Ovary (tissue), 7 donors: ENCODE measurements at regions not wholly inside any gene's neighbourhood (a gene's known extent, or its start where the extent isn't known, plus 50 kb on each side); places are given as distances from the start of the nearest gene placed in this dataset.

ENCODE experiments used
- DNase-seq, 5 donors: peaks; one replicate each; pipeline ENCODE4 v3.0.0-alpha.2; 2019 to 2020
- H3K27ac ChIP-seq, 2 donors: fragments of 200-600 bp; one replicate each; pipeline versions ENCODE4 v1.5.1 to v1.8.0; 2019 to 2022
- H3K27me3 ChIP-seq: fragments of 200-600 bp; one replicate; pipeline ENCODE4 v1.8.0; 2022
- H3K36me3 ChIP-seq: fragments of 200-600 bp; sonication (generic); one replicate; pipeline ENCODE4 v1.5.1; 2019
- H3K4me1 ChIP-seq: one replicate; pipeline ENCODE4 v1.8.1; 2013; ENCODE audit warnings: mild to moderate bottlenecking, moderate library complexity; ENCODE audit not compliant: insufficient read depth
- H3K4me3 ChIP-seq: fragments of 200-600 bp; sonication (generic); one replicate; pipeline ENCODE4 v1.5.1; 2017
- H3K9me3 ChIP-seq, 2 donors: fragments of 200-600 bp in 1 of 2; sonication (generic) in 1 of 2; one replicate each; pipeline versions ENCODE4 v1.5.1 to v1.8.1; 2013 to 2019; ENCODE audit warnings: mild to moderate bottlenecking in 1 of 2, moderate library complexity in 1 of 2
- EP300 ChIP-seq: sonication (generic); formaldehyde crosslinking; IDR thresholded peaks from one replicate; pipeline ENCODE4 v1.6.1; 2017; ENCODE audit warnings: antibody characterized with exemption
- POLR2A ChIP-seq: fragments of 450-650 bp; IDR thresholded peaks from one replicate; pipeline ENCODE4 v1.6.1; 2017; ENCODE audit warnings: antibody characterized with exemption, mild to moderate bottlenecking, moderate library complexity
- WGBS, 3 donors: extraction: QIAGEN DNeasy Blood & Tissue Kit in 1 of 3; methylation state at CpG; one replicate each; pipeline versions ENCODE4 v1.1.5 to v1.1.7; 2013 to 2017; 5-methylcytosine and 5-hydroxymethylcytosine counted together
- intact Hi-C, 4 donors: fragments of 100-400 bp; cut with DNase I; formaldehyde crosslinking; loops; one replicate each; pipeline versions ENCODE4 v1.11.0 to v1.15.1; 2022 to 2023
- TF ChIP-seq, protein P1 (sequence below), 3 donors: fragments of 450-650 bp in 2 of 3; fragments of 200-600 bp in 1 of 3; IDR thresholded peaks; one replicate each; pipeline versions ENCODE4 v1.5.1 to v1.8.0; 2016 to 2022; ENCODE audit warnings: antibody characterized with exemption in 3 of 3, mild to moderate bottlenecking in 1 of 3
- donor health status: DM: no; HTN: no; CAD: no; lungs with moderate emphysema.
- donor health status: DM: no; HTN: no; CAD: no.
- donor health status: Bipolar disorder and iron deficiency.
- donor health status: DM: no; HTN: no; CAD: no.
- donor health status: DM: yes; HTN: yes; CAD: no.

GRCh38 chr3:25335356-25335755 lies 92.7 kb upstream of the RARB start:
- no peaks in the 10 kb centered on the region for H3K4me1 ChIP-seq
- H3K27ac ChIP-seq: no peak overlapping the region
- no peak for DNase-seq
- H3K9me3 ChIP-seq: no peaks in the 10 kb centered on the region
- 68 to 84% (median 74%) methylated on average over 1 of the region's 1 CpG for WGBS, 3 donors
- no peak overlapping the region for H3K4me3 ChIP-seq
- intact Hi-C loops: no loop called here
- H3K36me3 ChIP-seq: no peaks in the 10 kb centered on the region
- H3K27me3 ChIP-seq: no peaks in the 10 kb centered on the region
- TF ChIP-seq EP300: no peak
- TF ChIP-seq POLR2A: no peak
- TF ChIP-seq, protein P1, sequence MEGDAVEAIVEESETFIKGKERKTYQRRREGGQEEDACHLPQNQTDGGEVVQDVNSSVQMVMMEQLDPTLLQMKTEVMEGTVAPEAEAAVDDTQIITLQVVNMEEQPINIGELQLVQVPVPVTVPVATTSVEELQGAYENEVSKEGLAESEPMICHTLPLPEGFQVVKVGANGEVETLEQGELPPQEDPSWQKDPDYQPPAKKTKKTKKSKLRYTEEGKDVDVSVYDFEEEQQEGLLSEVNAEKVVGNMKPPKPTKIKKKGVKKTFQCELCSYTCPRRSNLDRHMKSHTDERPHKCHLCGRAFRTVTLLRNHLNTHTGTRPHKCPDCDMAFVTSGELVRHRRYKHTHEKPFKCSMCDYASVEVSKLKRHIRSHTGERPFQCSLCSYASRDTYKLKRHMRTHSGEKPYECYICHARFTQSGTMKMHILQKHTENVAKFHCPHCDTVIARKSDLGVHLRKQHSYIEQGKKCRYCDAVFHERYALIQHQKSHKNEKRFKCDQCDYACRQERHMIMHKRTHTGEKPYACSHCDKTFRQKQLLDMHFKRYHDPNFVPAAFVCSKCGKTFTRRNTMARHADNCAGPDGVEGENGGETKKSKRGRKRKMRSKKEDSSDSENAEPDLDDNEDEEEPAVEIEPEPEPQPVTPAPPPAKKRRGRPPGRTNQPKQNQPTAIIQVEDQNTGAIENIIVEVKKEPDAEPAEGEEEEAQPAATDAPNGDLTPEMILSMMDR (IDR thresholded peaks at IDR 0.05): no peak

DNA sequence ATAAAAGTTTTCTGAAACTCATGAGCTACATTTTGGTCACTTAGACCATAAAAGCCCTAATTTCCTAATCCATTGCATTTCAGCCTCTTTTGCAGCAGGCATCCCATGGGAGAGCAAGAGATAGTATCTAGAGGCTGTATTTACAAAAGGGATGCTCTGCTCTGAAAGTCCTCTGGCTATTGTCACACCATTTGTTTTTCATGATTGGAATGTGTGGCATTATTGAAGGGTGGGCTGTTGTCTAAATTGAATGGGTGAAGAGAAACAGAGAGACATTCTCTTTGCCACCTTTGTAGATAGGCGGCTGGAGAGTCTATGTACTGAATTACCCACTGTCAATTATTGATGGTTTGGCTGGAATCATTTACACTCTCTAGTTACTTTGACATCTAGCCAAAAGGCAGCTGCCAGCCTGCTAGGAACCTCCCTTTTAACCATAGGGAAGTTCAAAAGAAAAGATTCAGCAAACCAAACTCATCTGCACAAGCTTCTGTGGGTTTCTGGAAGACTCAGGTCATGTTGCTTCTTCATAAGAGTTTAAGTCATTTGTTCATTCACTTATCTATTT lies 89.8 kb upstream of the RARB start:
- no peak overlapping the region for H3K27ac ChIP-seq

GRCh38 chr3:25339225-25339624 lies 88.8 kb upstream of the RARB start:
- TF ChIP-seq, protein P1 (IDR thresholded peaks at IDR 0.05): no peak
- no peak for TF ChIP-seq POLR2A
- no peak for TF ChIP-seq EP300
- intact Hi-C loops: no loop called here
- Histone ChIP-seq H3K4me1 (no peaks in the 10 kb centered on the region), H3K4me3 (no peak overlapping the region), H3K9me3 (no peaks in the 10 kb centered on the region), H3K27ac (no peak overlapping the region), H3K27me3 (no peaks in the 10 kb centered on the region), H3K36me3 (no peaks in the 10 kb centered on the region)
- no peak for DNase-seq
- WGBS, 3 donors: 66 to 71% (median 69%) methylated on average over 9 of the region's 9 CpGs

More for the DNA sequence above, 89.8 kb upstream of the RARB start:
- Histone ChIP-seq H3K27me3 (no peaks in the 10 kb centered on the region), H3K36me3 (no peaks in the 10 kb centered on the region), H3K4me1 (no peaks in the 10 kb centered on the region), H3K9me3 (no peaks in the 10 kb centered on the region), H3K4me3 (no peak overlapping the region)
- no peak for DNase-seq
- 79 to 87% (median 83%) methylated on average over 1 of the region's 1 CpG for WGBS, 3 donors
- TF ChIP-seq EP300: no peak
- intact Hi-C loops: no loop called here

GRCh38 chr3:25344670-25345069 lies 83.4 kb upstream of the RARB start:
- intact Hi-C loops: no loop called here
- Histone ChIP-seq H3K9me3 (no peaks in the 10 kb centered on the region), H3K27me3 (no peaks in the 10 kb centered on the region), H3K4me1 (no peaks in the 10 kb centered on the region), H3K36me3 (no peaks in the 10 kb centered on the region), H3K4me3 (no peak overlapping the region), H3K27ac (no peak overlapping the region)
- WGBS, 3 donors: 39 to 51% (median 48%) methylated on average over 1 of the region's 1 CpG
- TF ChIP-seq EP300 (no peak), POLR2A (no peak)
- TF ChIP-seq, protein P1 (IDR thresholded peaks at IDR 0.05): no peak
- DNase-seq: no peak

DNA sequence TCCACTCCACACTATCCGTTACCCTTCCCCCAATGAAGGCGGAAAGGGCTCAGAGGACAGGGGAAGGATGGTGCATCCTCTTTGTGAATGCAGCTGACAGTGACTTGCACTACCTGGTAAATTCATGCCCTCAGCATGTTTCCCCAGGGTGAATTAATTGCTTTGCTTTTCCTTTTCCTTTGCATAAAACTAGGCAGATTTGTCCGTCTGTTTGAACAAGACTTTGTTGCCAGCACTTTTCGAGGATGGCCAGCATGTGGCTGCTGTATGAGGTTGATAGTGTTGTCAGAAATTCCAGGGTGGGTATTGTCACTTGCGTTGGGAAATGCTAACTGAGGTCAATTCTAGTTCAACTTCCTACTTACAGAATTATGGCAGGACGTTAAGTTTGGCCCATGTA lies 79.0 kb upstream of the RARB start:
- intact Hi-C loops: no loop called here

More for the DNA sequence above, 79.0 kb upstream of the RARB start:
- TF ChIP-seq, protein P1 (IDR thresholded peaks at IDR 0.05): no peak
- TF ChIP-seq POLR2A (no peak), EP300 (no peak)
- no peaks in the 10 kb centered on the region for H3K27me3 ChIP-seq
- no peaks in the 10 kb centered on the region for H3K4me1 ChIP-seq
- no peak overlapping the region for H3K4me3 ChIP-seq
- H3K27ac ChIP-seq: no peak overlapping the region
- 80 to 87% (median 81%) methylated on average over 6 of the region's 6 CpGs for WGBS, 3 donors
- no peaks in the 10 kb centered on the region for H3K9me3 ChIP-seq
- DNase-seq: no peak
- no peaks in the 10 kb centered on the region for H3K36me3 ChIP-seq
